CD4-positive, alpha-beta memory T cell (primary cell): ENCODE measurements at regions not wholly inside any gene's neighbourhood (a gene's known extent, or its start where the extent isn't known, plus 50 kb on each side); places are given as distances from the start of the nearest gene placed in this dataset.
A peak's percentile ranks its signal among the peaks of the same experiment; 100 is the strongest.

Experiments
- CTCF ChIA-PET: fragments of 350-600 bp; sonication (Branson Sonifier 250); formaldehyde crosslinking; loops from one replicate; lab custom pipeline; 2021; ENCODE audit warnings: inconsistent platforms; ENCODE audit not compliant: partially characterized antibody; lab: Charles Lee
- POLR2A ChIA-PET: fragments of 350-600 bp; sonication (Branson Sonifier 250); formaldehyde crosslinking; loops from one replicate; lab custom pipeline; 2021; ENCODE audit not compliant: partially characterized antibody; lab: Charles Lee
- DNase-seq, 5 donors: peaks; one replicate each; pipeline versions ENCODE4 v3.0.0 to v3.0.0-alpha.2; 2020 to 2022; ENCODE audit warnings: mixed read lengths in 1 of 5
- H3K27ac ChIP-seq: one replicate; pipeline ENCODE4 v1.7.0; 2013; ENCODE audit warnings: low read depth, low read length
- H3K27me3 ChIP-seq: 2 replicates; pipeline ENCODE4 v1.7.0; 2013; ENCODE audit warnings: mild to moderate bottlenecking, low read length, moderate library complexity; ENCODE audit not compliant: insufficient read depth
- H3K36me3 ChIP-seq: 2 replicates; pipeline ENCODE4 v1.7.0; 2013; ENCODE audit warnings: mild to moderate bottlenecking, low read length, moderate library complexity; ENCODE audit not compliant: insufficient read depth
- H3K4me1 ChIP-seq: 2 replicates; pipeline ENCODE4 v1.7.0; 2013; ENCODE audit warnings: mild to moderate bottlenecking, low read length, moderate library complexity; ENCODE audit not compliant: insufficient read depth
- H3K4me3 ChIP-seq, 2 donors: one replicate each; pipeline ENCODE4 v1.7.0; 2013; ENCODE audit warnings: low read length in 2 of 2, mild to moderate bottlenecking in 1 of 2
- H3K9me3 ChIP-seq, 2 donors: one replicate each; pipeline ENCODE4 v1.7.0; 2013; ENCODE audit warnings: low read length in 2 of 2, control low read depth in 1 of 2; ENCODE audit not compliant: control insufficient read depth in 1 of 2
- H3K27ac Mint-ChIP-seq, 7 donors: one replicate each; pipeline ENCODE4 v1.8.0; 2020 to 2021; ENCODE audit warnings: mixed read lengths in 7 of 7, mild to moderate bottlenecking in 6 of 7, inconsistent platforms in 3 of 7, moderate library complexity in 3 of 7
- H3K27me3 Mint-ChIP-seq, 2 donors: one replicate each; pipeline ENCODE4 v1.8.0; 2020 to 2021; ENCODE audit warnings: mixed read lengths in 2 of 2
- H3K36me3 Mint-ChIP-seq, 2 donors: one replicate each; pipeline ENCODE4 v1.8.0; 2020 to 2021; ENCODE audit warnings: mixed read lengths in 2 of 2, inconsistent platforms in 1 of 2, mild to moderate bottlenecking in 1 of 2
- H3K4me1 Mint-ChIP-seq, 4 donors: one replicate each; pipeline ENCODE4 v1.8.0; 2020 to 2021; ENCODE audit warnings: mixed read lengths in 4 of 4, mild to moderate bottlenecking in 1 of 4
- H3K4me3 Mint-ChIP-seq, 8 donors: one replicate each; pipeline ENCODE4 v1.8.0; 2020 to 2021; ENCODE audit warnings: mixed read lengths in 8 of 8, mild to moderate bottlenecking in 7 of 8, moderate library complexity in 6 of 8, inconsistent platforms in 3 of 8
- H3K9me3 Mint-ChIP-seq, 8 donors: one replicate each; pipeline ENCODE4 v1.8.0; 2020 to 2021; ENCODE audit warnings: mixed read lengths in 8 of 8, mild to moderate bottlenecking in 5 of 8, inconsistent platforms in 3 of 8, moderate library complexity in 1 of 8
- intact Hi-C: fragments of 100-400 bp; cut with micrococcal nuclease; formaldehyde crosslinking; loops from one replicate; pipeline ENCODE4 v1.15.1; 2023

DNA sequence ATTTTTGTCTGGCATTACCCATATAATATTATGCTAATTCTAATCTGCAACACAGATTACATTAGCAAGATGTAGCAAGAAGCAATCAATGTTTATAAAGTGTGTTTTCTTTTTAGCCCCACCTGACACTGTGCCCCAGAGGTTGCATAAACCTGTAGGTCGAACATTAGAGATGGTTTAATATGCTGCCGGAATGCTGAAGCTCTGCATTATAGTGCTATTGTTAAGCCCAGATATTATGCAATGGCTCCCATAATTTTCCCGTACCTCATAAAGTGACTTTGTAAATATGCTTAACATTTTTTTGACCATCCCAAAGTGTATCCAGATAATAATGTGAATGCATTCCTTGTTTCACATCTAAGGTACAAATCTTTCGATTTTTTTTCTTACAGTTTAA, 109.3 kb upstream of the MAP4K3 start:
- Histone ChIP-seq H3K4me1 (no peaks in the 10 kb centered on the region), H3K4me3 (no peak overlapping the region), H3K27me3 (peaks cover 3% of the 10 kb centered on the region), H3K36me3 (no peaks in the 10 kb centered on the region), H3K27ac (no peak overlapping the region), H3K9me3 (no peaks in the 10 kb centered on the region)
- intact Hi-C loops = no loop called here
- no peak overlapping the region for H3K27ac Mint-ChIP-seq
- H3K4me1 Mint-ChIP-seq = no peaks in the 10 kb centered on the region
- no peaks in the 10 kb centered on the region for H3K9me3 Mint-ChIP-seq
- no peak overlapping the region for H3K4me3 Mint-ChIP-seq
- POLR2A ChIA-PET = no interaction called here
- no peak for DNase-seq
- peaks cover 3 to 4% of the 10 kb centered on the region in 2 donors for H3K27me3 Mint-ChIP-seq
- CTCF ChIA-PET = no interaction called here
- H3K36me3 Mint-ChIP-seq = no peaks in the 10 kb centered on the region

DNA sequence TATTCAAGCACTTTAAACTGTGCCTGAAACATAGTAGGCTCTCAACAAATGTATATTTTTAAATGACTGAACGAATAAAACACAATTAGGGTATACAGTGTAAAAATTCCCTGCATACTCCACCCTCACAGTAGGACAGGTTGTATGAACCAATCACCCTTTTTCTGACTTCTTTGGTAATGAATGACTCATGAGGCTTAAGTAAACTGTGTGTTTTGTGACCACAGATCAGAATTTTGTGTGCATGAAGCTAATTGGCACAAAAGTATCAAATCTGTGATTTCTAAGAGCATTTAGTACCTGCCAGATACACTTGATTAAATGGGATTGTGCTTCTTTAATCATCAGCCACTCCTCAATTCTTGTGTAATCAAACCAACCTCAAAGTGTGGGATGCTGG, 109.9 kb upstream of the MAP4K3 start:
- Mint-ChIP-seq H3K36me3 (no peaks in the 10 kb centered on the region), H3K27me3 (peaks cover 3 to 4% of the 10 kb centered on the region in 2 donors), H3K9me3 (no peaks in the 10 kb centered on the region), H3K4me3 (no peak overlapping the region), H3K4me1 (no peaks in the 10 kb centered on the region), H3K27ac (peak overlapping the region in 1 of 7 donors; percentile 25)
- H3K4me3 ChIP-seq = no peak overlapping the region
- peaks cover 3% of the 10 kb centered on the region for H3K27me3 ChIP-seq
- H3K27ac ChIP-seq = no peak overlapping the region
- ChIA-PET CTCF (no interaction called here), POLR2A (no interaction called here)
- no peaks in the 10 kb centered on the region for H3K4me1 ChIP-seq
- H3K9me3 ChIP-seq = no peaks in the 10 kb centered on the region
- intact Hi-C loops = no loop called here
- H3K36me3 ChIP-seq = no peaks in the 10 kb centered on the region
- no peak for DNase-seq

GRCh38 chr2:39547811-39548719, 111.0 kb upstream of the MAP4K3 start:
- Histone ChIP-seq H3K27me3 (peaks cover 3% of the 10 kb centered on the region), H3K4me3 (no peak overlapping the region), H3K4me1 (no peaks in the 10 kb centered on the region), H3K36me3 (no peaks in the 10 kb centered on the region), H3K9me3 (no peaks in the 10 kb centered on the region), H3K27ac (no peak overlapping the region)
- Mint-ChIP-seq H3K4me3 (no peak overlapping the region), H3K27ac (no peak overlapping the region), H3K27me3 (peaks cover 3 to 4% of the 10 kb centered on the region in 2 donors), H3K36me3 (no peaks in the 10 kb centered on the region), H3K9me3 (no peaks in the 10 kb centered on the region), H3K4me1 (no peaks in the 10 kb centered on the region)
- intact Hi-C loops = no loop called here
- ChIA-PET CTCF (no interaction called here), POLR2A (no interaction called here)
- no peak for DNase-seq

- Mint-ChIP-seq H3K9me3 (no peaks in the 10 kb centered on the region), H3K36me3 (no peaks in the 10 kb centered on the region), H3K4me1 (no peaks in the 10 kb centered on the region), H3K4me3 (no peak overlapping the region), H3K27me3 (peaks cover 1 to 3% of the 10 kb centered on the region in 2 donors), H3K27ac (no peak overlapping the region)
- CTCF ChIA-PET = no interaction called here
- H3K27me3 ChIP-seq = peaks cover 3% of the 10 kb centered on the region
- no peak overlapping the region for H3K4me3 ChIP-seq
- intact Hi-C loops = no loop called here
- no peak for DNase-seq
- no peaks in the 10 kb centered on the region for H3K4me1 ChIP-seq
- no peaks in the 10 kb centered on the region for H3K36me3 ChIP-seq
- POLR2A ChIA-PET = no interaction called here
- no peak overlapping the region for H3K27ac ChIP-seq
- H3K9me3 ChIP-seq = no peaks in the 10 kb centered on the region
Measured at GRCh38 chr2:39549000-39549399, 111.9 kb upstream of the MAP4K3 start.

DNA sequence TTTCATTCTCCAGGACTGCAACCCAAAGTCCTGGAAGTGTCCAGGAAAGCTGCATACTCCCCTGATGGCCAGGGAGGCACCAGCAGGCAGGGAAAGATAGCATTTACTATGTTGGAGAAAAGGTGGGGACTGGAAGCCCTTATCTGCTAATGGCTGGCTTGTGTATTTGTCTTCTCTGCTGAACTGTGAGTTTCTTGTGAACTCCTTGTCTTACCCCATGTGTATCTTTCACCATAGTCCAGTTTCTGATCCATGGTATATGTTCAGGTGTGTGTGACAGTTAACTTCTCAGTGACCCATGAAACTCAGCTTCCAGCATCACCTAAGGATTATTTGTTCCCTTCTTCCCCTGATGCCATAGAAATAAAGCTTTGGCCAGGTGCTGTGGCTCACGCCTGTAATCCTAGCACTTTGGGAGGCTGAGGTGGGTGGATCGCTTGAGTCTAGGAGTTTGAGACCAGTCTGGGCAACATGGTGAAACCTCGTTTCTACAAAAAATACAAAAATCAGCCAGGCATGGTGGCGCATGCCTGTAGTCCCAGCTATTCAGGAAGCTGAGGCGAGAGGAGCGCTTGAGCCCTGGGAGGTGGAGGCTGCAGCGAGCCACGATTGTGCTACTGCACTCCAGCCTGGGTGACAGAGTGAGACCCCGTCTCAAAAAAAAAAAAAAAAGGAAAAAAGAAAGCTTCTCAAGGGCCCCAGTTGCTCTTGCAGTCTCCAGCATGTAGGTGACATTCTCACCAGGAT, 112.8 kb upstream of the MAP4K3 start:
- ChIA-PET CTCF (no interaction called here), POLR2A (no interaction called here)
- H3K27ac Mint-ChIP-seq = no peak overlapping the region

DNA sequence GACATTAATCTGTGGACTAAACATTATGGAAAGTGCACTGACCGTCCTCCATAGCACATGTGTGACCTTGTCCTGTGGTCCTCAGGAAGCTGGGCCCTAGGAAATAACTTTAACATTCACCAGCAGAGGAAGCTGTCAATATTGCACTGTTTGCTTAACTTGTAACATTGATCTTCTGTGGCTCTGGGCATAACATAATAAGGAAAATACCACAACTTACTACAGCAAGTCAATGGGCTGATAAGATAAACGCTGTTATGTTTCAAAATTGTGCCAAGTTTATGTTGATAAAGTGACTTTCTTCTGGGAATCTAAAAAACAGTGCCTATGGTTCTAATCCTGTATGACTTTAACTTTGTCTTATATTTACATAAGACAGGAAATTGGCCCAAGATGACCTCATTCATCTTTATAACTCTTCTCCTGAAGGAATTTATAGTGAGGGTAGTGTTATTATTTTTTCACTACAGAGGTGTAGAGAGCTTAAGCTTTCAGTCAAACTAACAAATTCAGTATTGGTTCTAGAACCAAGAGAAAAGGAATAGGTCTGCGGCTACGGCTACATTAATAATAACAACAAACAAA, 113.7 kb upstream of the MAP4K3 start:
- no peaks in the 10 kb centered on the region for H3K27me3 ChIP-seq
- no peaks in the 10 kb centered on the region for H3K9me3 ChIP-seq
- no peaks in the 10 kb centered on the region for H3K9me3 Mint-ChIP-seq
- H3K36me3 ChIP-seq = no peaks in the 10 kb centered on the region
- intact Hi-C loops = no loop called here
- no peak overlapping the region for H3K4me3 Mint-ChIP-seq
- H3K27me3 Mint-ChIP-seq = peaks cover 1 to 3% of the 10 kb centered on the region in 2 donors
- H3K4me1 Mint-ChIP-seq = no peaks in the 10 kb centered on the region
- H3K27ac Mint-ChIP-seq = no peak overlapping the region
- H3K4me3 ChIP-seq = no peak overlapping the region
- H3K36me3 Mint-ChIP-seq = no peaks in the 10 kb centered on the region
- CTCF ChIA-PET = no interaction called here
- no peaks in the 10 kb centered on the region for H3K4me1 ChIP-seq
- no peak overlapping the region for H3K27ac ChIP-seq
- DNase-seq = no peak
- POLR2A ChIA-PET = no interaction called here

More for the DNA sequence above, 112.8 kb upstream of the MAP4K3 start:
- no peaks in the 10 kb centered on the region for H3K4me1 Mint-ChIP-seq
- no peak overlapping the region for H3K4me3 Mint-ChIP-seq
- no peak for DNase-seq
- H3K4me3 ChIP-seq = no peak overlapping the region
- H3K4me1 ChIP-seq = no peaks in the 10 kb centered on the region
- no peak overlapping the region for H3K27ac ChIP-seq
- no peaks in the 10 kb centered on the region for H3K36me3 ChIP-seq
- H3K27me3 ChIP-seq = peaks cover 3% of the 10 kb centered on the region
- no peaks in the 10 kb centered on the region for H3K9me3 ChIP-seq
- H3K27me3 Mint-ChIP-seq = peaks cover 1 to 3% of the 10 kb centered on the region in 2 donors
- intact Hi-C loops = no loop called here
- no peaks in the 10 kb centered on the region for H3K36me3 Mint-ChIP-seq
- no peaks in the 10 kb centered on the region for H3K9me3 Mint-ChIP-seq

DNA sequence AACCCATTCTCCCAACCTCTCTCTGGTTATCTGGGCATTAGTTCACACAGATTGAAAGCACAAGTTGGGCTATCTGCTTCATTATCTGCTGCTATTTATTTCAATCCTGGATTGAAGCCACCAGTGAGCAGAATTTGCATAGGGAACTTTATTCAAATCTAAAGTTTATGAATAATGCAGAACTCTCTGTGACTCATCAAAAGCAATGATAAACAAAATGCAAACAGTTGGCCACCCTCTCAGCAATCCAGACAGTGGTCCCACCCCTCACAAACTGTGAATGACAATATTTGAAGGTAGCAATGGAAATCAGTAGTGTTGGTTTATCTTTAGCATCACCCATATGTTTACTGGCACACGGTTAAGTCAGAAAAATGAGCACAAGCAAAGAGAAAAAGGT, 106.8 kb upstream of the TMEM178A start:
- no peak overlapping the region for H3K4me3 ChIP-seq
- ChIA-PET CTCF (no interaction called here), POLR2A (no interaction called here)
- peaks cover 0 to 6% of the 10 kb centered on the region in 2 donors for H3K9me3 ChIP-seq
- Mint-ChIP-seq H3K4me3 (no peak overlapping the region), H3K4me1 (no peaks in the 10 kb centered on the region), H3K27ac (no peak overlapping the region), H3K36me3 (peaks cover 1 to 7% of the 10 kb centered on the region in 2 donors), H3K27me3 (no peaks in the 10 kb centered on the region), H3K9me3 (peaks cover 2 to 31% (median 23%) of the 10 kb centered on the region in 8 donors)
- H3K4me1 ChIP-seq = no peaks in the 10 kb centered on the region
- intact Hi-C loops = no loop called here
- no peaks in the 10 kb centered on the region for H3K36me3 ChIP-seq
- H3K27ac ChIP-seq = no peak overlapping the region
- DNase-seq = no peak
- H3K27me3 ChIP-seq = no peaks in the 10 kb centered on the region
